ENCODE measurements at regions not wholly inside any gene's neighbourhood (a gene's known extent, or its start where the extent isn't known, plus 50 kb on each side); places are given as distances from the start of the nearest gene placed in this dataset.
"Not testable (repeated sequence)": the region's sequence is repeated elsewhere in the genome, so short reads cannot be mapped to it uniquely, and the experiment has no call there.

GRCh38 chr6:170093658-170094596 is 197.0 kb downstream of the DLL1 start:
- no peak for DNase-seq

GRCh38 chr6:170093276-170093657 is 197.6 kb downstream of the DLL1 start:
- no peak for DNase-seq

DNA sequence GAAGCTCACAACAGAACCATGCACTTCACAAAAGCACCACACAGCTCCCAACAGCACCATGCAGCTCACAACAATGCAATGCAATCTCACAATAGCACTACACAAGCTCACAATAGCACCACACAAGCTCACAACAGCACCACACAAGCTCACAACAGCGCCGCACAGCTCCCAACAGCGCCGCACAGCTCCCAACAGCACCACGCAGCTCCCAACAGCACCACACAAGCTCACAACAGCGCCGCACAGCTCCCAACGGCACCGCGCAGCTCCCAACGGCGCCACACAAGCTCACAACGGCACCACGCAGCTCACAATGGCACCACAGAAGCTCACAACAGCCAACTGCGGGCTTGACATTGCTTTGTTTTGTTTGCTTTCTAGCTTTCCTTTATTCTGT is 198.1 kb downstream of the DLL1 start:
- no peak for DNase-seq

DNA sequence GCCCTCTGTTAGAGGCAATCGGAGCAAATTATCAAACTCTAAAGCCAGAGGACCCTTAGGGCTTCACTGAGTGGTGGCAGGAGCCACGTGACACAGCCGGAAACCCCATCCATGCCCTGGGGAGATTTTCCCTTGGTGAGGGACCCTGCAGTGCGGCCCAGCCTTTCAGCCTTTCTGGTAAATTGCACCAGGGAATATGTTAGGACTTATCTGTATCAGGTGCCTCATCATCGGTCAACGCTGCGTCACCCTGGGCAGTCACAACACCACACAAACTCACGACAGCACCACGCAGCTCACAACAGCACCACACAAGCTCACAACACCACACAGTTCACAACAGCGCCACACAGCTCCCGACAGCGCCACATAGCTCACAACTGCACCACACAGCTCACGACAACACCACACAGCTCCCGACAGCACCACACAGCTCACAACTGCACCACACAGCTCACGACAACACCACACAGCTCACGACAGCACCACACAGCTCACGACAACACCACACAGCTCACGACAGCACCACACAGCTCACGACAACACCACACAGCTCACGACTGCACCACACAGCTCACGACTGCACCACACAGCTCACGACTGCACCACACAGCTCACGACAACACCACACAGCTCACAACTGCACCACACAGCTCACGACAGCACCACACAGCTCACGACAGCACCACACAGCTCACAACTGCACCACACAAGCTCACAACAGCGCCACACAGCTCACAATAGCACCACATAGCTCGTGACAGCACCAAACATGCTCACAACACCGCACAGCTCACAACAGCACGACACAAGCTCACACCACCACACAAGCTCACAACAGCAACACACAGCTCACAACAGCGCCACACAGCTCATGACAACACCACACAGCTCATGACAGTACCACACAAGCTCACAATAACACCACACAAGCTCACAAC is 199.0 kb downstream of the DLL1 start:
- DNase-seq: no peak

- no peak for DNase-seq
These were observed 199.8 kb downstream of the DLL1 start for GRCh38 chr6:170091000-170091638.

DNA sequence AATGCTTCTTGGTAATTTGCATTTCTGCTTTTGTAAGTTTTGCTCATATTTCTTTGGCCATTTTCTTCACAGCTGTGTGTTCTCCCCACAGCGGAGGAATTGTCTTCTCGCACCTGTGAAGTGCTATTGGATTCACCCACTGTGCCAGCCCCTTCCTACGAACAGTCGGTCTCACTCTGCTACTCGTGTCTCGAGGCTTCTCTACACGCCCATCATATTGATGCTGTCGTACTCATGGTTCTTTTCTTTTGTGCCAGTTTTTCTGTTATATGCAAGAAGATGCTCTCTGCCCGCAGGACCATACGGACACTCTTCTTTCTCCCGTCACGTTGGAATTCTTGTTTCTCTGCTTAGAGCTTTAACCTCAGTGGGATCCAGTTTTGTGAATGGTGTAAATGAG is 200.3 kb downstream of the DLL1 start:
- DNase-seq: no peak

DNA sequence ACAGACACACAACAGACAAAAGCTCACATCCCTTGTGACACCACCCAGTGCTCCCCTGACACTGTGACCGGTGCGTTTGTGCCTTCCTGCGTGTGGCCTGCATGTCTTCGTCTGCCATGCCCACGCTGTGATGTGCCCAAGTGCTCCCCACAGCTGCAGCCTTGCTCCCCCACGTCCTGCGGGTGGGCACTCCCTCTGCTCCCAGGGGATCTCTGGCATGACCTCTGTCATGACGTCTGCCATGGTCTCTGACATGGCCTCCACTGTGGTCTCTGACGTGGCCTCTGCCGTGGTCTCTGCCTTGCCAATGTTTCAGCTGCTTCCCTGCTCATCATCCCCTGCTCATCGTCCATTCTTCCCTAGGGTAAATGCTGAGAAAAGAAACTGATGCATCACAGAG is 200.9 kb downstream of the DLL1 start:
- no peak for DNase-seq

GRCh38 chr6:170088582-170088955 is 202.3 kb downstream of the DLL1 start:
- DNase-seq: no peak

GRCh38 chr6:170087941-170088581 is 202.8 kb downstream of the DLL1 start:
- DNase-seq: no peak

DNA sequence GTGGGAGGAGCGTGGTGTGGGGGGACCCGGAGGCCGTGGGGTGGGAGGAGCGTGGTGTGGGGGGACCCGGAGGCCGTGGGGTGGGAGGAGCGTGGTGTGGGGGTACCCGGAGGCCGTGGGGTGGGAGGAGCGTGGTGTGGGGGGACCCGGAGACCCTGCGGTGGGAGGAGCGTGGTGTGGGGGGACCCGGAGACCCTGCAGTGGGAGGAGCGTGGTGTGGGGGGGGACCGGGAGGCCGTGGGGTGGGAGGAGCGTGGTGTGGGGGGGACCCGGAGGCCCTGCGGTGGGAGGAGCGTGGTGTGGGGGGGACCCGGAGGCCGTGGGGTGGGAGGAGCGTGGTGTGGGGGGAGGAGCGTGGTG is 203.5 kb downstream of the DLL1 start:
- DNase-seq: not testable (repeated sequence)

- DNase-seq: no peak
These were observed 204.0 kb downstream of the DLL1 start for GRCh38 chr6:170086639-170087420.

DNA sequence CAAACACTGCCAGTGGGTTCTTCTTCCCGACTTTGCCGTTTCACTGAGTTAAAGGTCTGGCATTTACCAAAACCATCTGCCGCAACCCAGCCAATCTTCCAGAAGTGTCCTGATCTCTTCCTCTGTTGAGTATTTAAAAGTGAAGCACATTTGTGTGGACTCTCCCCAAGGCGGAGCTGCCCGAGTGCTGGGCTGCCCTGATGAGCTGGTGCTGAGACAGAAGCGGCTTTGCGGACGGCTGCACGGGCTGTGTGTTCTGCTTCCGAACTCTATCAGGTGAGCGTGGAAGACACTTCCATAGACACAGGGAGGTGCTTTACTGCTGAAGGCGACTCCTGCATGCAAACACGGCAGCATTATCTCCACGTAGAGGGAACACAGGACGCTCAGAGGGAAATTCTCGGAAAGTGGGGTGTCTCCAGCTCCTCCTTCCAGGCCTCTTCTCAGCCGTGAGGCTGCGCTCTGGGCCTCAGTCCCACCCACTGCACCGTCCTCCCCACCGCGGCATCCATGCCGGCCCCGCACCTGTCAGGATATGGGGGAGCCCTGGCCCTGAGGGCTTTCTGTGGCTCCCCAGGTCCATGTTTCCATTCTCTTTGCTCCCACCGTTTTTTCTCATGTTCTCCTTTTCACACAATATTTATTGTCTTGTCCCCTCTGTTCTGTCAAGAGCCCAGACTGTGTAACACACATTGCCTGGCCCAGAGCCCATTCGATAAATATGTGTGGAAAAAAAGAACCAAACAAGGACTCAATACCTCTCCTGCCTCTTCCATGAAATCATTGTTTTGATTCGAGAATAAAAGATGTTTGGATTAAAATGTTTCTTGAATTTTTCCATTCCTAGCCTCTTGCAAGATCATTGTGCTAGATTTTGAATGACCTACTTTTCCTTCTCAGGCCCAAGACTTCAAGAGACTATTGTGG is 205.1 kb downstream of the DLL1 start:
- DNase-seq: no peak

GRCh38 chr6:170084166-170084730 is 206.6 kb downstream of the DLL1 start:
- DNase-seq: no peak

DNA sequence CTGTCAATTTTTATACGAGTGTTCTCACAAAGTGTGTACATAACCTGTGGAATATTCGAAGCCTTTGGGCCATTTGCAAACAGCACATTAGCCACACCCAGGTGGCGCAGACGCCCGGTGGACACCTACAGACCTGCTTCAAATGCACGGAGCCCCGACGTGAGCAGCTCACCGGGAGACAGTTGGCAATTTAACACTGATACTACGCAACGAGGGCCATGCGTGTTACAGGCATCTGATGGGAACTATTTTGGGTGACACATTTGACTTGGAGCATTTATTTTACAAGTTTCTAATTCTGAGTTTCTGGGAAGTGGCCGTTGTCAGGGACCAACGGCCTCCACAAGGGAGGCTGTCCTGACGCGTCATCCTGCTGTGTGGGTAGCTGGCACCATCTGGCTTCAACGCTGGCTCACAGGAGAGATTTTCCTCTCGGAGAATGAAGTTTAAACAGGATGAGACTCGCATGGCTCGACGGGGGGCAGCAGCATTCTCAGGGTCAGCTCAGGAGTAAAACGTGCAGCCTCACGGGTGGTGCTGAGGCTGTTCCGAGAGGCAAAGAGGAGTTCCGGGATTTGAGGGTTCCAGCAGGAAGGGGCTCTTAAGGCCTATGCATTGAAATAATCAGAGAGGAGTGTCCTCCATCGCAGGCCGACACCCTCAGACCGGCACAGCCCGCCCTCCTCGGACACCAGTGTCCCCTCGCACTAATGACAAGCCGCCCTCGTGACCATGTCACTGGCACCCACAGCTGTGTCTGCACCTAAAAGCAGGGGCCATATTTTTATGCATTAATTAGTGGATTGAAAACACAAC is 207.4 kb downstream of the DLL1 start:
- DNase-seq: no peak

GRCh38 chr6:170082531-170083187 is 208.2 kb downstream of the DLL1 start:
- DNase-seq: no peak

GRCh38 chr6:170082067-170082466 is 208.8 kb downstream of the DLL1 start:
- no peak for DNase-seq

DNA sequence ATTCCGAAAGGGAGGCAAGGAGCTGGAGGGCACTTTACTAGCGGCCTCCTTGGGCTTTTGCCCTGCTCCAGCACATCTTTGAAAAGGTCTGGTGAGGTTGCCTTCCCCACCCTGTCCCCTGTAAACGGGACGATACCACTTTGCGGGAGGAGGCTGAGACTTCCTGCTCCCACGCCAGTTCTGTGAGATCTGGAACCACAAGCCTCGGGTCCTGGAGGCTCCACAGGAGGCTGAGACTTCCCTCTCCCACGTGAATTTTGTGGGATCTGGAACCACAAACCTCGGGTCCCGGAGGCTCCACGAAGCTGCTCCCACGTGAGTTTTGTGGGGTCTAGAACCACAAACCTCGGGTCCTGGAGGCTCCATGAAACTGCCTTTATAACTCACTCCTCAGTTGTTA is 209.3 kb downstream of the DLL1 start:
- DNase-seq: no peak

- DNase-seq: no peak
These were observed 210.0 kb downstream of the DLL1 start for GRCh38 chr6:170080828-170081371.

All from KG1 (cell line).